ENCODE measurements at regions not wholly inside any gene's neighbourhood (a gene's known extent, or its start where the extent isn't known, plus 50 kb on each side); places are given as distances from the start of the nearest gene placed in this dataset.

- no peak for DNase-seq (ENCODE audit: extremely low spot score)
- TF ChIP-seq SP1 (IDR thresholded peaks at IDR 0.05) (no peak), FOXM1 (IDR thresholded peaks at IDR 0.05; ENCODE audit: borderline replicate concordance) (no peak), SUZ12 (IDR thresholded peaks at IDR 0.05) (no peak), ZNF384 (IDR thresholded peaks at IDR 0.05) (no peak), FOXK2 (IDR thresholded peaks at IDR 0.05) (no peak), TARDBP (IDR thresholded peaks at IDR 0.05) (no peak), ARNT (IDR thresholded peaks at IDR 0.05) (no peak), ELF4 (IDR thresholded peaks at IDR 0.05) (no peak), FOXA1 (IDR thresholded peaks at IDR 0.05) (no peak), BHLHE40 (IDR thresholded peaks at IDR 0.05; ENCODE audit: borderline replicate concordance) (no peak), L3MBTL2 (conservative IDR thresholded peaks at IDR 0.05) (no peak), LEF1 (IDR thresholded peaks at IDR 0.05; ENCODE audit: borderline replicate concordance) (no peak), CTBP1 (IDR thresholded peaks at IDR 0.05; ENCODE audit: borderline replicate concordance) (no peak), HDGF (IDR thresholded peaks at IDR 0.05; ENCODE audit: borderline replicate concordance) (no peak), NFRKB (IDR thresholded peaks at IDR 0.05) (no peak)
- TF ChIP-seq, protein P1, sequence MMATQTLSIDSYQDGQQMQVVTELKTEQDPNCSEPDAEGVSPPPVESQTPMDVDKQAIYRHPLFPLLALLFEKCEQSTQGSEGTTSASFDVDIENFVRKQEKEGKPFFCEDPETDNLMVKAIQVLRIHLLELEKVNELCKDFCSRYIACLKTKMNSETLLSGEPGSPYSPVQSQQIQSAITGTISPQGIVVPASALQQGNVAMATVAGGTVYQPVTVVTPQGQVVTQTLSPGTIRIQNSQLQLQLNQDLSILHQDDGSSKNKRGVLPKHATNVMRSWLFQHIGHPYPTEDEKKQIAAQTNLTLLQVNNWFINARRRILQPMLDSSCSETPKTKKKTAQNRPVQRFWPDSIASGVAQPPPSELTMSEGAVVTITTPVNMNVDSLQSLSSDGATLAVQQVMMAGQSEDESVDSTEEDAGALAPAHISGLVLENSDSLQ (IDR thresholded peaks at IDR 0.05) = no peak
- ChIA-PET CTCF (no interaction called here), POLR2A (no interaction called here)
Observed at GRCh38 chr7:126215785-126216184, 1037.0 kb downstream of the GRM8 start.

DNA sequence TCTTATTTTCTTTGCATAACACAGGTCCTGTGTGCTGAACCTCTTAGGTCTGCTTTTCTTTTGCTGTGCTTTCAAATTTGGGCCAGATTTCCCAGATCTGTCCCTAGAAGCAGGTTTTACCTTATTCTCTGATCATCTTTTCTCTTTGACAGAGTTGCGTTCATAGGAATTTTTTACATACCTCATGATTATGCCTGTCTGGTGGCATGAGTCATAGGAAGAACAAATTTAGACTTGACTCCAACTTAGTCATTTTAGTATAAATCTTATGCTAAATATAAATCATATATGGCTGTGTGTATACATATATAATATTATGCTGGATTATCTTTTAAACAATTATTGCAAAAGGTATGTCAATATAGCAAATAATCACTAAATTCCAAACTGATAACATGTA, 1038.9 kb downstream of the GRM8 start:
- no peak for TF ChIP-seq FOXA1 (IDR thresholded peaks at IDR 0.05)
- TF ChIP-seq, protein P1 (IDR thresholded peaks at IDR 0.05) = no peak
- DNase-seq (ENCODE audit: extremely low spot score) = no peak
- ChIA-PET CTCF (no interaction called here), POLR2A (no interaction called here)

- CTCF ChIA-PET = no interaction called here
- POLR2A ChIA-PET = no interaction called here
- no peak for TF ChIP-seq FOXM1 (IDR thresholded peaks at IDR 0.05; ENCODE audit: borderline replicate concordance)
- TF ChIP-seq SUZ12 (IDR thresholded peaks at IDR 0.05) = no peak
- TF ChIP-seq ZNF384 (IDR thresholded peaks at IDR 0.05) = no peak
- no peak for TF ChIP-seq TARDBP (IDR thresholded peaks at IDR 0.05)
- TF ChIP-seq CTBP1 (IDR thresholded peaks at IDR 0.05; ENCODE audit: borderline replicate concordance) = no peak
- TF ChIP-seq ELF4 (IDR thresholded peaks at IDR 0.05) = no peak
- no peak for TF ChIP-seq HDGF (IDR thresholded peaks at IDR 0.05; ENCODE audit: borderline replicate concordance)
- no peak for TF ChIP-seq L3MBTL2 (conservative IDR thresholded peaks at IDR 0.05)
- no peak for TF ChIP-seq SP1 (IDR thresholded peaks at IDR 0.05)
- TF ChIP-seq, protein P1 (IDR thresholded peaks at IDR 0.05) = no peak
- no peak for TF ChIP-seq FOXK2 (IDR thresholded peaks at IDR 0.05)
- DNase-seq (ENCODE audit: extremely low spot score) = no peak
Observed at GRCh38 chr7:126211875-126212274, 1040.9 kb downstream of the GRM8 start.

DNA sequence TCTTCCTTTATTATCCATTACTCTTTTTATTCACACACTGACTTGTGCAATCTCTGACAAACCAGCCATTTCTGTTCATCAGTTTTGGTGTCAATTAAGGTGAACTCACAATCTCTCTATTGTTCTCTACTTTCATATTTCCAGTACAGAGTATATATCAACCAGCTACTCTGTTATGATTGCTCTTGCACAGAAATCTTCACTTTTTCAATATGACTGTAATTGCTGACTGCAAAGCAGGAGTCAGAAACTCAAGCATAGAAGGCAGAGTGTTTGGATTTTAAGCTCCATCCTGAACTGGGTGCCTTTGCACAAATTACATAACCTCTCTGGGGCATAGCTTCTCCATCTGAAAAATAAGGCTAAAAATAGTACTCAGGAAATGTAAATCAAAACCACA, 1042.0 kb downstream of the GRM8 start:
- CTCF ChIA-PET = no interaction called here
- no peak for TF ChIP-seq TARDBP (IDR thresholded peaks at IDR 0.05)
- POLR2A ChIA-PET = no interaction called here
- DNase-seq (ENCODE audit: extremely low spot score) = no peak

DNA sequence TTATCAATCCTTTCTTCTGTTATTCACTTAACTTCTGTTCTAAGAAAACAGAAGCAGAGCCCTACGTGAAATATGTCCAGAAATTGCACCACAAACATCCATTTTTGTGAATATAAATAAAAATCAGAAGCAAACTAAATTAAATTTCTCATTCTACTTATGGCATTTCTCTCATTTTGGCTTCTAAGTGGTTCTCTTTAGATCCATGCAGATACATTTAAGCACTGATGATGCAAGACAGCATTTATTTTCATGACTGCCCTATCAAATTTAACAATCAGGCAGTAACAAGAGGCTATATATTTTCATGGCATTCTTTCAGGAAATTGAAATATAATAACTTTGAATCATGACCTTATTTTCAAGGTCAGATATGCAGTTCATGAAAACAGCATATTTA, 1049.6 kb downstream of the GRM8 start:
- CTCF ChIA-PET = no interaction called here
- DNase-seq (ENCODE audit: extremely low spot score) = no peak
- TF ChIP-seq L3MBTL2 (conservative IDR thresholded peaks at IDR 0.05) = no peak
- POLR2A ChIA-PET = no interaction called here

- TF ChIP-seq L3MBTL2 (conservative IDR thresholded peaks at IDR 0.05) (no peak), ZNF384 (IDR thresholded peaks at IDR 0.05) (no peak)
- POLR2A ChIA-PET = no interaction called here
- CTCF ChIA-PET = no interaction called here
- no peak for DNase-seq (ENCODE audit: extremely low spot score)
Observed at GRCh38 chr7:126202177-126202576, 1050.6 kb downstream of the GRM8 start.

DNA sequence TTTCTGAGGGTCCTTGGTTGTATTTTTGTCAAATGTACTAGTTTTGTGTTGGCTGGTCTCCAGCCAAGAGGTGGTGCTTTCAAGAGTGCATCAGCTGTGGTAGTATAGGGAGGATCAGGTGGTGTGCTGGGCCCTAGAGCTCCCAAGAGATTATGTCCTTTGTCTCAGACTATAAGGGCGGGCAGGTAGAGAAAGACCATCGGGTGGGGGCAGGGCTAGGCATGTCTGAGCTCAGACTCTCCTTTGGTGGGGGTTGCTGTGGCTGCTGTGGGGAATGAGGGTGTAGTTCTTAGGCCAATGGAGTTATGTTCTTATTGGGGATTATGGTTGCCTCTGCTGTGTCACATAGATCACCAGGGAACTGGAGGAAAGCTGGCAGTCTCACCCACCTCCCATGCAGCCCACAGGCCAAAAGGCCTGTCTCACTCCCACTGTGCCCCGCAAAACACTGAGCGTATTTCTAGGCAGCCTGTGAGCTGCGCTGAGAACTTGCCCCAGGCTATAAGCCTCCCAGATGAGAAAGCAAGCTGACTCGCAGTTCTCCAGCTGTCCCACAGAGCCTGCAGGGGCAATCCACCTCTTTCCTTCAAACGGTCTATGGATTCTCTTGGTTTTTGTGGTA, 1066.7 kb downstream of the GRM8 start:
- DNase-seq (ENCODE audit: extremely low spot score) = peak; percentile 3
- TF ChIP-seq SUZ12 (IDR thresholded peaks at IDR 0.05) (no peak), FOXM1 (IDR thresholded peaks at IDR 0.05; ENCODE audit: borderline replicate concordance) (no peak), TARDBP (IDR thresholded peaks at IDR 0.05) (no peak), ZNF384 (IDR thresholded peaks at IDR 0.05) (no peak), ARNT (IDR thresholded peaks at IDR 0.05) (no peak), HDGF (IDR thresholded peaks at IDR 0.05; ENCODE audit: borderline replicate concordance) (no peak), BHLHE40 (IDR thresholded peaks at IDR 0.05; ENCODE audit: borderline replicate concordance) (no peak), FOXA1 (IDR thresholded peaks at IDR 0.05) (no peak), L3MBTL2 (conservative IDR thresholded peaks at IDR 0.05) (no peak)
- TF ChIP-seq, protein P1 (IDR thresholded peaks at IDR 0.05) = no peak
- ChIA-PET CTCF (no interaction called here), POLR2A (no interaction called here)

Data from HEK293T (cell line).